ENCODE measurements at regions not wholly inside any gene's neighbourhood (a gene's known extent, or its start where the extent isn't known, plus 50 kb on each side); places are given as distances from the start of the nearest gene placed in this dataset.

DNA sequence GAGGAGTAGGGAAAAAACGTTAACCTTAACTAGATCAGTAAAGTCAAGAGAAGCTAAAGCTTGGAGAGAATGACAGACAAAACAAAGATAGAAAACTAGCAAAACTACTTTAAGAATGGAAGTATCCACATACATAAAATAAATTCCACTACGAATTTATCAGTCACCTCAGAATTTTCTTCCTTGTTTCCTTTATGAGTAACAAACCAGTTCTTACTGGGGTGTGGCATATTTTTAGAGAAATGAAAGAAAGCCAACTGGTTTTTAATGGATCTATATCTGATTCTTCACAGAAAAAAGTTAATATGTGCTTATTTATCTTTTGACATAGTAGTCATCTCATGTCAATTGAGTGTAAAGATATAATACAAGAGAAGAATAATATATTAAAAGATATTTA is 2033.7 kb upstream of the CELF4 start:
- TF ChIP-seq, protein P1, sequence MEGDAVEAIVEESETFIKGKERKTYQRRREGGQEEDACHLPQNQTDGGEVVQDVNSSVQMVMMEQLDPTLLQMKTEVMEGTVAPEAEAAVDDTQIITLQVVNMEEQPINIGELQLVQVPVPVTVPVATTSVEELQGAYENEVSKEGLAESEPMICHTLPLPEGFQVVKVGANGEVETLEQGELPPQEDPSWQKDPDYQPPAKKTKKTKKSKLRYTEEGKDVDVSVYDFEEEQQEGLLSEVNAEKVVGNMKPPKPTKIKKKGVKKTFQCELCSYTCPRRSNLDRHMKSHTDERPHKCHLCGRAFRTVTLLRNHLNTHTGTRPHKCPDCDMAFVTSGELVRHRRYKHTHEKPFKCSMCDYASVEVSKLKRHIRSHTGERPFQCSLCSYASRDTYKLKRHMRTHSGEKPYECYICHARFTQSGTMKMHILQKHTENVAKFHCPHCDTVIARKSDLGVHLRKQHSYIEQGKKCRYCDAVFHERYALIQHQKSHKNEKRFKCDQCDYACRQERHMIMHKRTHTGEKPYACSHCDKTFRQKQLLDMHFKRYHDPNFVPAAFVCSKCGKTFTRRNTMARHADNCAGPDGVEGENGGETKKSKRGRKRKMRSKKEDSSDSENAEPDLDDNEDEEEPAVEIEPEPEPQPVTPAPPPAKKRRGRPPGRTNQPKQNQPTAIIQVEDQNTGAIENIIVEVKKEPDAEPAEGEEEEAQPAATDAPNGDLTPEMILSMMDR (conservative IDR thresholded peaks at IDR 0.05; ENCODE audit: low read depth in 2 of 2) = no peak
- TF ChIP-seq EZH2 (IDR thresholded peaks at IDR 0.05; ENCODE audit: low read depth, unreplicated experiment) = no peak
- TF ChIP-seq, protein P2, sequence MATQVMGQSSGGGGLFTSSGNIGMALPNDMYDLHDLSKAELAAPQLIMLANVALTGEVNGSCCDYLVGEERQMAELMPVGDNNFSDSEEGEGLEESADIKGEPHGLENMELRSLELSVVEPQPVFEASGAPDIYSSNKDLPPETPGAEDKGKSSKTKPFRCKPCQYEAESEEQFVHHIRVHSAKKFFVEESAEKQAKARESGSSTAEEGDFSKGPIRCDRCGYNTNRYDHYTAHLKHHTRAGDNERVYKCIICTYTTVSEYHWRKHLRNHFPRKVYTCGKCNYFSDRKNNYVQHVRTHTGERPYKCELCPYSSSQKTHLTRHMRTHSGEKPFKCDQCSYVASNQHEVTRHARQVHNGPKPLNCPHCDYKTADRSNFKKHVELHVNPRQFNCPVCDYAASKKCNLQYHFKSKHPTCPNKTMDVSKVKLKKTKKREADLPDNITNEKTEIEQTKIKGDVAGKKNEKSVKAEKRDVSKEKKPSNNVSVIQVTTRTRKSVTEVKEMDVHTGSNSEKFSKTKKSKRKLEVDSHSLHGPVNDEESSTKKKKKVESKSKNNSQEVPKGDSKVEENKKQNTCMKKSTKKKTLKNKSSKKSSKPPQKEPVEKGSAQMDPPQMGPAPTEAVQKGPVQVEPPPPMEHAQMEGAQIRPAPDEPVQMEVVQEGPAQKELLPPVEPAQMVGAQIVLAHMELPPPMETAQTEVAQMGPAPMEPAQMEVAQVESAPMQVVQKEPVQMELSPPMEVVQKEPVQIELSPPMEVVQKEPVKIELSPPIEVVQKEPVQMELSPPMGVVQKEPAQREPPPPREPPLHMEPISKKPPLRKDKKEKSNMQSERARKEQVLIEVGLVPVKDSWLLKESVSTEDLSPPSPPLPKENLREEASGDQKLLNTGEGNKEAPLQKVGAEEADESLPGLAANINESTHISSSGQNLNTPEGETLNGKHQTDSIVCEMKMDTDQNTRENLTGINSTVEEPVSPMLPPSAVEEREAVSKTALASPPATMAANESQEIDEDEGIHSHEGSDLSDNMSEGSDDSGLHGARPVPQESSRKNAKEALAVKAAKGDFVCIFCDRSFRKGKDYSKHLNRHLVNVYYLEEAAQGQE (IDR thresholded peaks at IDR 0.05; ENCODE audit: unreplicated experiment) = no peak
- TF ChIP-seq EZH2phosphoT487 (IDR thresholded peaks at IDR 0.05; ENCODE audit: unreplicated experiment) = no peak
- no peak for TF ChIP-seq JUNB (IDR thresholded peaks at IDR 0.05; ENCODE audit: unreplicated experiment)
- TF ChIP-seq POLR2AphosphoS5 (IDR thresholded peaks at IDR 0.05; ENCODE audit: low read depth) = no peak
- TF ChIP-seq ZNF114 (CRISPR knock-in tag; IDR thresholded peaks at IDR 0.05) = no peak
- no peak for TF ChIP-seq CREB1 (CRISPR knock-in tag; IDR thresholded peaks at IDR 0.05; ENCODE audit: low read depth)
- no peak for TF ChIP-seq ZNF462 (CRISPR knock-in tag; IDR thresholded peaks at IDR 0.05)
- TF ChIP-seq, protein P3, sequence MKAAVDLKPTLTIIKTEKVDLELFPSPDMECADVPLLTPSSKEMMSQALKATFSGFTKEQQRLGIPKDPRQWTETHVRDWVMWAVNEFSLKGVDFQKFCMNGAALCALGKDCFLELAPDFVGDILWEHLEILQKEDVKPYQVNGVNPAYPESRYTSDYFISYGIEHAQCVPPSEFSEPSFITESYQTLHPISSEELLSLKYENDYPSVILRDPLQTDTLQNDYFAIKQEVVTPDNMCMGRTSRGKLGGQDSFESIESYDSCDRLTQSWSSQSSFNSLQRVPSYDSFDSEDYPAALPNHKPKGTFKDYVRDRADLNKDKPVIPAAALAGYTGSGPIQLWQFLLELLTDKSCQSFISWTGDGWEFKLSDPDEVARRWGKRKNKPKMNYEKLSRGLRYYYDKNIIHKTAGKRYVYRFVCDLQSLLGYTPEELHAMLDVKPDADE (IDR thresholded peaks at IDR 0.05) = no peak
- no peak for TF ChIP-seq ZNF331 (CRISPR knock-in tag; IDR thresholded peaks at IDR 0.05; ENCODE audit: low read depth)

Data from GM23338 (cell line).